C4-2B (cell line): ENCODE measurements at regions not wholly inside any gene's neighbourhood (a gene's known extent, or its start where the extent isn't known, plus 50 kb on each side); places are given as distances from the start of the nearest gene placed in this dataset.
"Not testable (repeated sequence)": the region's sequence is repeated elsewhere in the genome, so short reads cannot be mapped to it uniquely, and the experiment has no call there.

Experiments used
- H3K27ac ChIP-seq: fragments of 450-650 bp; 2 replicates; pipeline ENCODE4 v1.5.1; 2017
- CTCF ChIP-seq: fragments of 450-650 bp; conservative IDR thresholded peaks from 2 replicates; pipeline ENCODE4 v1.5.1; 2017; ENCODE audit warnings: mild to moderate bottlenecking
- ZFX ChIP-seq: fragments of 450-650 bp; IDR thresholded peaks from 2 replicates; pipeline ENCODE4 v1.6.1; 2017

DNA sequence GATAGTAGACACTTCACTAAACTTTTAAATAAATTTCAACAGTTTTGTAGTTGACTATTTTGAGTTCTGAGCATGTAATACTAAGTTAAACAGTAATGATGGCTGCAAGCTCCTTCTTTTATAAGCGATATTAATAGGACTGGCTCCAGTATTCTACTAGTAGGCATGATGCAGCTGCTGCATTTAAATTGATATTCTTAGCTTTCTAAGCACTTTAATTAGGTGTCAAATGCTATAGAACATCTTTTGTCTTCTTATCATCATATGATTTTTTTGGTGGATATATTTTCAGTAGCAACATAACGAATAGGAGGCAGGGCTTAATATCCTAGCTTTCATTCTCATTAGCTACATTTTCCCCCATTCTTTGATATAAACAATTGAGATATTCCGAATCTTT, 141.1 kb downstream of the FBXO4 start:
- TF ChIP-seq CTCF (no peak), ZFX (no peak)
- H3K27ac ChIP-seq = no peak overlapping the region

GRCh38 chr5:42074353-42074752, 149.3 kb downstream of the FBXO4 start:
- H3K27ac ChIP-seq = no peak overlapping the region
- TF ChIP-seq CTCF (no peak), ZFX (no peak)

- TF ChIP-seq ZFX = no peak
- no peak overlapping the region for H3K27ac ChIP-seq
These were observed 164.6 kb downstream of the FBXO4 start for GRCh38 chr5:42089705-42090104.

DNA sequence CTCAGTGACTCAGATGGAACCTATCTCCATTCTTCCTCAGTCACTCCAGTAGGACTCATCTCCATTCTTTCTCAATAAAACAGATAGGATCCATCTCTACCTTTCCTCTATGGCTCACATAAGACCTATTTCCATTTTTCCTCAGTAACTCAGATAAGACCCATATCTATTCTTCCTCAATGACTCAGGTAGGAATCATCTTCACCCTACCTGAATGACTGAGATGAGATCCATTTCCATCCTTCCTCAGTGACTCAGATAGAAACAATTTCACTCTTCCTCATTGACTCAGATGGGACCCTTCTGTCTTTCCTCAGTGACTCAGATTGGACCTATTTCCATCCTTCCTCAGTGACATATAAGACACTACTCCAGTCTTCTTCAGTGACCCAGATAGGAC, 165.1 kb downstream of the FBXO4 start:
- no peak overlapping the region for H3K27ac ChIP-seq

DNA sequence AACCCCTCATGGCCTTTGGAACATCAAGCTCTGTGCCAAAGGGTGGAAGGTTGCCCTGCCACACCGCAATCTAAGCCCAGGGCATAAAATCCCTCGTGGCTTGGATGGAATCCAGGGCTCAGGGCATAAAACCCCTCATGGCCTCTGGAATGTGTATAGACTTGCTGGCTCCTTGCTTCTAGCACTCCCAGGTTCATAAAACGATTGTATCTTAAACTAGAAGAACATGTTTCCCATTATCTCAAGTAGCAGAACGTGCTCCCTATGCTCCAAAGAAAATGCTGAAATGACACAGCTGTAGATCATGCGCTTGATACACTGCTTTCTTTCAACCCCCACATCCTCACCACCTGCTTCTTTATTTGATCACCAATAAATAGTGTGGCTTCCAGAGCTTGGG, 174.8 kb downstream of the FBXO4 start:
- not testable (repeated sequence) for H3K27ac ChIP-seq

More for the DNA sequence above, 165.1 kb downstream of the FBXO4 start:
- TF ChIP-seq CTCF (no peak), ZFX (no peak)

DNA sequence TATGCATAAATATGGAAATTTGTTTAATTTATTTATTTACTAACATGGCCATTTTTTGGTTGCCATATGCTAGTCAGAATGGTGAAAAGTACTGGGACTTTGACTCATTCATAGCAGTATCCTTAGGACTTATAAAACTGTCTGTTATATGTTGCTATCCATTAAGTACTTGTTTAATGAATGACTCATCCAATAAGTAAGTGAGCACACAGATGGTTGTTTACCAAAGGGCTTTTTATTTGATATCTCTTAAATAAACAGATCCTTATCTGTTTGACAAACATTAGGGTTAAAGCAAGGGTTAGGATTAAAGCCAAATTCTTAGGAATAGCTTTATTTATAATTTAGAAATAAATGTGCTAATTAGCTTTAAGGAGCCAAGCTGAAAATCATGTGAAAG, 183.4 kb downstream of the FBXO4 start:
- no peak for TF ChIP-seq CTCF
- H3K27ac ChIP-seq = no peak overlapping the region

- no peak overlapping the region for H3K27ac ChIP-seq
- no peak for TF ChIP-seq CTCF
These were observed 184.0 kb downstream of the FBXO4 start for GRCh38 chr5:42109006-42109572.

GRCh38 chr5:42115721-42116120, 190.6 kb downstream of the FBXO4 start:
- H3K27ac ChIP-seq = not testable (repeated sequence)

GRCh38 chr5:42120070-42120469, 195.0 kb downstream of the FBXO4 start:
- TF ChIP-seq CTCF (no peak), ZFX (no peak)
- H3K27ac ChIP-seq = no peak overlapping the region
